WI38 (cell line): ENCODE measurements at regions not wholly inside any gene's neighbourhood (a gene's known extent, or its start where the extent isn't known, plus 50 kb on each side); places are given as distances from the start of the nearest gene placed in this dataset.

Source experiments
- H3K4me3 ChIP-seq: 2 replicates; pipeline ENCODE4 v1.5.1; 2011; ENCODE audit warnings: low read depth, mild to moderate bottlenecking, control low read depth, low read length
- TF ChIP-seq, protein P1 (sequence below): IDR thresholded peaks from 2 replicates; pipeline ENCODE4 v1.5.1; 2012; ENCODE audit warnings: low read depth, mild to moderate bottlenecking, control low read depth, low read length

GRCh38 chr12:19588951-19589350 is 149.7 kb downstream of the AEBP2 start:
- H3K4me3 ChIP-seq: no peak overlapping the region
- TF ChIP-seq, protein P1, sequence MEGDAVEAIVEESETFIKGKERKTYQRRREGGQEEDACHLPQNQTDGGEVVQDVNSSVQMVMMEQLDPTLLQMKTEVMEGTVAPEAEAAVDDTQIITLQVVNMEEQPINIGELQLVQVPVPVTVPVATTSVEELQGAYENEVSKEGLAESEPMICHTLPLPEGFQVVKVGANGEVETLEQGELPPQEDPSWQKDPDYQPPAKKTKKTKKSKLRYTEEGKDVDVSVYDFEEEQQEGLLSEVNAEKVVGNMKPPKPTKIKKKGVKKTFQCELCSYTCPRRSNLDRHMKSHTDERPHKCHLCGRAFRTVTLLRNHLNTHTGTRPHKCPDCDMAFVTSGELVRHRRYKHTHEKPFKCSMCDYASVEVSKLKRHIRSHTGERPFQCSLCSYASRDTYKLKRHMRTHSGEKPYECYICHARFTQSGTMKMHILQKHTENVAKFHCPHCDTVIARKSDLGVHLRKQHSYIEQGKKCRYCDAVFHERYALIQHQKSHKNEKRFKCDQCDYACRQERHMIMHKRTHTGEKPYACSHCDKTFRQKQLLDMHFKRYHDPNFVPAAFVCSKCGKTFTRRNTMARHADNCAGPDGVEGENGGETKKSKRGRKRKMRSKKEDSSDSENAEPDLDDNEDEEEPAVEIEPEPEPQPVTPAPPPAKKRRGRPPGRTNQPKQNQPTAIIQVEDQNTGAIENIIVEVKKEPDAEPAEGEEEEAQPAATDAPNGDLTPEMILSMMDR: no peak

- TF ChIP-seq, protein P1: no peak
- no peak overlapping the region for H3K4me3 ChIP-seq
Observed at GRCh38 chr12:19591951-19592350, 152.7 kb downstream of the AEBP2 start.

GRCh38 chr12:19596434-19597166 is 157.3 kb downstream of the AEBP2 start:
- no peak overlapping the region for H3K4me3 ChIP-seq
- TF ChIP-seq, protein P1: no peak

DNA sequence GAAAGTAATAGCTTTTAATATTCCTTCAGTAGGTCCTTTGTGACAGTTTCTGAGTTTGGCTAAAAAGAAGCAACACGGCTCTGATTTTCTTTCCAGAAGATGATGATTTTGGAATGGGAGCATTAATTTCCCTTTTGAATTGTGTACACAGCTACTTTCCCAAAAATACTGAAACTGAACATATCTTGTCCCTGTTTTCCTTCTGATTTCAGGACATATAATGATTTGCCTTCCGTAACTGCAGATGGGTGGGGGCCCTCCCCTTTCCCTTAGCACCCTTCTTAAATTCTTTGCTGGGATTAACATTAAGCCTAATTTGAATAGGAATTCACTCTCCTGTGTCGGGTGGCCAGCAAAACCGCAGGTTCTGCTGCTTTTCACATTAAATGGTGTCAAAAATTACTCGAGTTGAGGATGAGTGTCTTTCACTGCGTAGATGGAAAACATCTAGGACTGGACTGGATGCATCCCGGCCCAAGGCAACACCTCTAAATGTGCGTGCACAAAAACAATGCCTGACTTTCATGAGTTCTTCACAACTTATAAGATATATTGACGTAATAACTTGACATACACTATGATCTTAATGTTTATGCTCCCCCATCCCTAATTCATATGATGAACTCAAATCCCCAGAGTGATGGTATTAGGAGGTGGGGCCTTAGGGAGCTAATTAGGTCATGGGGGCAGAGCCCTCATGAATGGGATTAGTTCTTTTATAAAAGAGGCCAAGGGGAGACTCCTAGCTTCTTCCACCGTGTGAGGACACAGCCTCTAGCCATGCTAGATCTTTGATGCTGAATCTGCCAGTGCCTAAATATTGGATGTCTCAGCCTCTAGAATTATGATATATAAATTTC is 158.1 kb downstream of the AEBP2 start:
- no peak overlapping the region for H3K4me3 ChIP-seq
- TF ChIP-seq, protein P1: no peak

- no peak overlapping the region for H3K4me3 ChIP-seq
- TF ChIP-seq, protein P1: no peak
Observed at GRCh38 chr12:19605720-19606119, 166.4 kb downstream of the AEBP2 start.

- no peak overlapping the region for H3K4me3 ChIP-seq
- TF ChIP-seq, protein P1: no peak
Observed at GRCh38 chr12:19608039-19608438, 168.7 kb downstream of the AEBP2 start.

GRCh38 chr12:19613051-19613535 is 173.8 kb downstream of the AEBP2 start:
- H3K4me3 ChIP-seq: no peak overlapping the region
- TF ChIP-seq, protein P1: no peak
